Body of pancreas (tissue), 4 donors: ENCODE measurements at regions not wholly inside any gene's neighbourhood (a gene's known extent, or its start where the extent isn't known, plus 50 kb on each side); places are given as distances from the start of the nearest gene placed in this dataset.

Experiments used
- ATAC-seq: fragments of 150-250 bp; one replicate; pipeline ENCODE4 v1.9.1; 2016
- DNase-seq, 4 donors: peaks; one replicate each; pipeline ENCODE4 v3.0.0-alpha.2; 2019
- H3K27ac ChIP-seq, 4 donors: fragments of 200-600 bp; sonication (generic); 1 replicate in 3 of 4; 2 replicates in 1 of 4; pipeline versions ENCODE4 v1.5.1 to v1.6.1; 2016 to 2019; ENCODE audit warnings: mild to moderate bottlenecking in 1 of 4, mixed read lengths in 1 of 4, moderate library complexity in 1 of 4
- H3K27me3 ChIP-seq, 2 donors: fragments of 200-600 bp; sonication (generic); one replicate each; pipeline ENCODE4 v1.6.0; 2016; ENCODE audit warnings: mild to moderate bottlenecking in 1 of 2
- H3K36me3 ChIP-seq, 2 donors: fragments of 200-600 bp; sonication (generic); replicated peaks in 1 of 2; 2 replicates each; pipeline ENCODE4 v1.5.1; 2016; ENCODE audit warnings: low read depth in 2 of 2; ENCODE audit not compliant: insufficient read depth in 1 of 2
- H3K4me1 ChIP-seq: fragments of 200-600 bp; sonication (generic); one replicate; pipeline ENCODE4 v1.6.0; 2016
- H3K4me3 ChIP-seq, 2 donors: fragments of 200-600 bp; sonication (generic); 1 replicate in 1 of 2; 2 replicates in 1 of 2; pipeline ENCODE4 v1.5.1; 2016 to 2019
- H3K9me3 ChIP-seq, 3 donors: fragments of 200-600 bp; sonication (generic); 1 replicate in 2 of 3; 2 replicates in 1 of 3; pipeline ENCODE4 v1.5.1; 2016
- CTCF ChIP-seq, 7 experiments: fragments of 450-650 bp in 4 of 7; fragments of 200-600 bp in 3 of 7; sonication (generic) in 3 of 7; IDR thresholded peaks; one replicate each; pipeline ENCODE4 v1.5.1; 2016 to 2019; ENCODE audit warnings: antibody characterized with exemption in 7 of 7
- POLR2A ChIP-seq, 3 donors: fragments of 450-650 bp; IDR thresholded peaks; one replicate each; pipeline ENCODE4 v1.6.1; 2016; ENCODE audit warnings: antibody characterized with exemption in 3 of 3, mild to moderate bottlenecking in 2 of 3
- WGBS, 2 donors: methylation state at CpG; one replicate each; pipeline ENCODE4 v1.1.5; 2017; 5-methylcytosine and 5-hydroxymethylcytosine counted together
- intact Hi-C: fragments of 100-400 bp; cut with DNase I; formaldehyde crosslinking; loops from one replicate; pipeline ENCODE4 v1.15.1; 2023

- DNase-seq, result no peak
- no peaks in the 10 kb centered on the region for H3K27me3 ChIP-seq
- TF ChIP-seq POLR2A (IDR thresholded peaks at IDR 0.05) (no peak), CTCF (IDR thresholded peaks at IDR 0.05) (no peak)
- no peaks in the 10 kb centered on the region for H3K9me3 ChIP-seq
- no peak overlapping the region for H3K4me3 ChIP-seq
- H3K27ac ChIP-seq, result no peak overlapping the region
- intact Hi-C loops, result no loop called here
- ATAC-seq, result no peak
- WGBS, 2 donors, result 90 to 91% methylated on average over 1 of the region's 1 CpG
- H3K36me3 ChIP-seq, result no peaks in the 10 kb centered on the region
- no peaks in the 10 kb centered on the region for H3K4me1 ChIP-seq
Measured at GRCh38 chr12:16475521-16475920, 128.1 kb downstream of the MGST1 start.

GRCh38 chr12:16482726-16483125, 123.2 kb downstream of the LMO3 start:
- Histone ChIP-seq H3K4me1 (no peaks in the 10 kb centered on the region), H3K27me3 (no peaks in the 10 kb centered on the region), H3K36me3 (no peaks in the 10 kb centered on the region), H3K4me3 (no peak overlapping the region), H3K9me3 (no peaks in the 10 kb centered on the region), H3K27ac (no peak overlapping the region)
- no peak for ATAC-seq
- 87 to 89% methylated on average over 4 of the region's 4 CpGs for WGBS, 2 donors
- DNase-seq, result no peak
- TF ChIP-seq CTCF (IDR thresholded peaks at IDR 0.05), result no peak
- TF ChIP-seq POLR2A (IDR thresholded peaks at IDR 0.05), result no peak
- intact Hi-C loops, result no loop called here

DNA sequence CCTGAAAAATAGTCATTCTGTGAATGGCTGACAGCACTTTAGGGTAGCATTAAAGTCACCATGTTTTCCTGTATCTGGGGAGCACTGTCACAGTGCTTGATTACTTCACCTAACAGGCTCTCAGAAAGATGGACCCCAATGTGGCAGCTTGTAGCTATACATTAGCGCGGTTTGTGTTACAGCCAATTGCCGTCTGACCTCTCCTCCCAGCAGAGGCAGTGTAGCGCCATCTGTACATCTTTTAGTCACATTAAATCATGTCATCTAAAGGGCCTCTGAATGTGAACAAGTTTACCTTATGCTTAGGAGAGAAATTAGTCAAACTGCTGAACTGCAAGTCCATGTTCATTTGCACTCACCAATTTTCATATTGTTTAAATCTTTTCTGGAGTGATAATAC, 113.7 kb downstream of the LMO3 start:
- TF ChIP-seq CTCF (IDR thresholded peaks at IDR 0.05), result no peak
- TF ChIP-seq POLR2A (IDR thresholded peaks at IDR 0.05), result no peak
- Histone ChIP-seq H3K9me3 (no peaks in the 10 kb centered on the region), H3K36me3 (no peaks in the 10 kb centered on the region), H3K27ac (no peak overlapping the region), H3K27me3 (no peaks in the 10 kb centered on the region), H3K4me3 (no peak overlapping the region), H3K4me1 (peaks cover 13% of the 10 kb centered on the region)
- WGBS, 2 donors, result 87% methylated on average over 4 of the region's 4 CpGs
- ATAC-seq, result no peak
- no peak for DNase-seq
- intact Hi-C loops, result no loop called here

DNA sequence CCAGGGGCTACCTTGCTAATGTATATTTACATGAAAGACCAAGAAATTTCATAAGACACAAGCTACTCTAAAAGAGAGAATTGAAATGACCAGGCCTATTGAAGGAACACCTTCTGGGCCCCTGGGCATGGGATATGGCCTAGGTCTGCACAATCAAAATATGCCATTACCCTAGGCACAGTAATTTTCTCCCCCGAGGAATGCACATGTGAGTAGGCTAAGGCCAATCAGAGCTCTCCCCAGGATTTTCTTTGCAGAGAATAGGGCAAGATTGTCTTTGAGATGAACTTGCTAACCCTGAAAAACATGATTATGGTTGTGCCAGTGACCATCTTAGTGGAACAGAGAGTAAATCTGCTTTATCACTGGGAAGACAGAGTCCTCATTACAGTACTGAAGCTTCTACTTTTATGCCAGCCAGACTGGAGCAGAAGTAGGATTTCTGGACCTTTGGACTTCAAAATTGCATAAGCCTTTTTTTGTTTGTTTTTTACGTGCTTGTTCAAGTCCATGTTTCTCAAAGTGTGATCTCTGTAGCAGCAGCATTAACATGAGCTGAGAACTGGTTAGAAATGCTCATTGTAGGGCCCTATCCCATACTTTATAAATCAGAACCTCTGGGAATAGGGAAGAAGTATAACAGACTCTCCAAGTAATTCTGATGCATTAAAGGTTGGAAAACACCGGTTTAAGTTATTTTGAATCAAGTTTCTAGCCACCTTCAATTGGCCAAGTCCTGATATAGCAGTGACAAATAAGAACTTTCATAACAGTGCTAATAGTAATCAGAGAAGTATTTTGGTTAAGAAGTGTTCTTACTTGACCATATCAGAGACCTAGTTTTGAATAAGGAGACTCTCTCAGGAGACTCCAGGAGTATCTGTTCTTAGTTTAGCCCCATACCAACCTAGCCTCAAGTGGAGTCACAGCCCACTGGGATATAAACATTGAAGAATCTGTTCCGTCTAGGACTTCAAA, 112.9 kb downstream of the LMO3 start:
- ATAC-seq, result peak; percentile 88
- peak overlapping the region; percentile 28 to 60 (median 46) for H3K27ac ChIP-seq
- H3K4me3 ChIP-seq, result no peak overlapping the region
- peak in 1 of 4 donors; percentile 10 for DNase-seq
- intact Hi-C loops, result no loop called here
- TF ChIP-seq CTCF (IDR thresholded peaks at IDR 0.05) (no peak), POLR2A (IDR thresholded peaks at IDR 0.05) (no peak)
- 64 to 67% methylated on average over 4 of the region's 4 CpGs for WGBS, 2 donors
- no peaks in the 10 kb centered on the region for H3K36me3 ChIP-seq
- no peaks in the 10 kb centered on the region for H3K9me3 ChIP-seq
- no peaks in the 10 kb centered on the region for H3K27me3 ChIP-seq
- peaks cover 13% of the 10 kb centered on the region for H3K4me1 ChIP-seq

DNA sequence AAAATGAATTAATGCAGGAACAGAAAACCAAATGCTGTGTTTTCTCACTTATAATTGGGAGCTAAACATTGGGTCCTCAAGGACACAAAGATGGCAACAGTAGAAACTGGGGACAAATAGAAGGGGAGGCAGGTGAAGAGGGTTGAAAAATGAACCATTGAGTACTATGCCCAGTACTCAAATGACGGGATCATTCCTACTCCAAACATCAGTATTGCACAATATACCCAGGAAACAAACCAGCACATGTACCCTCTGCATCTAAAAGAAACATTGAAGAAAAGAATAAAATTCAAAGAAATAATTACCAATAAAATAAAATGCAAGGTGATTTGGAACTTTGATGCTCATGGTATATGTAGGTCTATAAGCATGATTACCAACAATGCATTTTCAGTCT, 110.8 kb downstream of the LMO3 start:
- H3K4me1 ChIP-seq, result peaks cover 13% of the 10 kb centered on the region
- H3K36me3 ChIP-seq, result no peaks in the 10 kb centered on the region
- H3K27me3 ChIP-seq, result no peaks in the 10 kb centered on the region
- DNase-seq (no peak), ATAC-seq (no peak)
- no peak overlapping the region for H3K27ac ChIP-seq
- H3K4me3 ChIP-seq, result no peak overlapping the region
- 88 to 93% methylated on average over 1 of the region's 1 CpG for WGBS, 2 donors
- intact Hi-C loops, result no loop called here
- H3K9me3 ChIP-seq, result no peaks in the 10 kb centered on the region
- no peak for TF ChIP-seq CTCF (IDR thresholded peaks at IDR 0.05)
- no peak for TF ChIP-seq POLR2A (IDR thresholded peaks at IDR 0.05)
